Gastroesophageal sphincter (tissue), 3 donors: ENCODE measurements at regions not wholly inside any gene's neighbourhood (a gene's known extent, or its start where the extent isn't known, plus 50 kb on each side); places are given as distances from the start of the nearest gene placed in this dataset.

Experiments
- CTCF ChIP-seq, 4 experiments: fragments of 200-600 bp in 2 of 4; fragments of 450-650 bp in 2 of 4; sonication (generic) in 1 of 4; IDR thresholded peaks; one replicate each; pipeline ENCODE4 v1.5.1; 2017 to 2019; ENCODE audit warnings: antibody characterized with exemption in 4 of 4, mild to moderate bottlenecking in 2 of 4, moderate library complexity in 2 of 4
- POLR2A ChIP-seq, 2 donors: fragments of 450-650 bp; IDR thresholded peaks; one replicate each; pipeline ENCODE4 v1.6.1; 2017; ENCODE audit warnings: antibody characterized with exemption in 2 of 2, mild to moderate bottlenecking in 2 of 2, moderate library complexity in 1 of 2

DNA sequence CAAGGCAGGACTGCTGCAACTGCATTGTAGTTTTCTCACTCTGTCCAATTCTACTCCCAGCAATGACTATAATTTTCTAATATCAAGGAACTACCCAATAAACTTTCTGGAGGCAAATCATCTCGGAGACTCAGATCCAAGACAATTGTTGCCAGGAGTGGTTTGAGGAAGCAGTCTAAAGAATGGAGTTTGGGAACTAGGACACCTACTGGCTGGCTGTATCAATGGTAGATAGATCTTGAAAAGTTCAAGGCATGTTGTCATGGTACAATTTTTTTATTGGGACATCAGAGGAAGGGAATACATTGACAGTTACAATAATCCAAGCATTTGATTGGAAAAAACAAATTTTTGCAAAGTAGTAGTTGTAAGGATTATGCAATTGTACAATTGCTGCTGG is 648.3 kb upstream of the SLITRK6 start:
- TF ChIP-seq CTCF (IDR thresholded peaks at IDR 0.05) (no peak), POLR2A (IDR thresholded peaks at IDR 0.05) (no peak)
